GM12878 (cell line): ENCODE measurements at regions not wholly inside any gene's neighbourhood (a gene's known extent, or its start where the extent isn't known, plus 50 kb on each side); places are given as distances from the start of the nearest gene placed in this dataset.

Experiments
- ATAC-seq: fragments of 200-7000 bp; cut with Tn5 transposase; 3 replicates; pipeline ENCODE4 v1.9.1; 2020; ENCODE audit warnings: mild to moderate bottlenecking, moderate library complexity
- BruUV-seq: library from RNA; stranded (reverse); fragments of 400-500 nt; replicated peaks from 2 replicates; lab custom pipeline; 2021; lab: Mats Ljungman, UMichigan
- CTCF ChIA-PET: fragments of 300-600 bp; sonication (Branson Sonifier 250); formaldehyde crosslinking; extraction: SDS; loops from one replicate; lab custom pipeline; 2021; ENCODE audit warnings: inconsistent platforms; lab: Yijun Ruan, JAX
- POLR2A ChIA-PET: fragments of 350-600 bp; formaldehyde crosslinking; extraction: SDS; loops from one replicate; lab custom pipeline; 2021; ENCODE audit warnings: inconsistent platforms; lab: Charles Lee
- RAD21 ChIA-PET: fragments of 300-600 bp; sonication (Branson Sonifier 250); formaldehyde crosslinking; loops from one replicate; lab custom pipeline; 2023; ENCODE audit warnings: antibody characterized with exemption; ENCODE audit not compliant: unreplicated experiment; lab: Charles Lee
- SMC1A ChIA-PET: fragments of 300-600 bp; sonication (Branson Sonifier 250); formaldehyde crosslinking; loops from one replicate; lab custom pipeline; 2023; ENCODE audit not compliant: unreplicated experiment, uncharacterized antibody; lab: Charles Lee
- DNase-seq: peaks from one replicate; pipeline ENCODE4 v3.0.0-alpha.2; 2011; ENCODE audit warnings: low read depth, low spot score
- FAIRE-seq: peaks from 3 replicates; lab custom pipeline; 2011; peaks lifted over from hg19 to GRCh38; lab: Jason Lieb, UNC
- H2AFZ ChIP-seq: 2 replicates; pipeline ENCODE4 v1.6.0; 2011; ENCODE audit warnings: low read depth, low read length, control low read depth; ENCODE audit not compliant: control insufficient read depth
- H3K27ac ChIP-seq: 2 replicates; pipeline ENCODE4 v1.5.1; 2011; ENCODE audit warnings: control low read depth; ENCODE audit not compliant: control insufficient read depth, insufficient read depth
- H3K27me3 ChIP-seq, 2 experiments: replicated peaks in 1 of 2; 2 replicates each; pipeline versions ENCODE4 v1.6.0 to v1.6.1; 2011; ENCODE audit warnings: low read length in 1 of 2; ENCODE audit not compliant: control insufficient read depth in 2 of 2, insufficient read depth in 2 of 2
- H3K36me3 ChIP-seq, 2 experiments: 2 replicates each; pipeline ENCODE4 v1.5.1; 2011; ENCODE audit warnings: low read length in 1 of 2; ENCODE audit not compliant: control insufficient read depth in 2 of 2, insufficient read depth in 2 of 2
- H3K4me1 ChIP-seq: 2 replicates; pipeline ENCODE4 v1.6.1; 2011; ENCODE audit warnings: mild to moderate bottlenecking, low read length, moderate library complexity, mixed read lengths; ENCODE audit not compliant: control insufficient read depth, insufficient read depth
- H3K4me2 ChIP-seq: 2 replicates; pipeline ENCODE4 v1.6.0; 2011; ENCODE audit warnings: control low read depth; ENCODE audit not compliant: control insufficient read depth, insufficient read depth
- H3K4me3 ChIP-seq: fragments of 200-600 bp; sonication (generic); 2 replicates; pipeline ENCODE4 v1.5.1; 2016
- H3K79me2 ChIP-seq: 2 replicates; pipeline ENCODE4 v1.6.0; 2011; ENCODE audit warnings: low read length; ENCODE audit not compliant: control insufficient read depth, insufficient read depth
- H3K9ac ChIP-seq: 2 replicates; pipeline ENCODE4 v1.8.0; 2011; ENCODE audit warnings: low read length, control low read depth, mixed read lengths; ENCODE audit not compliant: control insufficient read depth, insufficient read depth
- H3K9me3 ChIP-seq: replicated peaks from 3 replicates; pipeline ENCODE4 v1.5.1; 2011; ENCODE audit warnings: mild to moderate bottlenecking, low read length; ENCODE audit not compliant: control insufficient read depth, insufficient read depth
- H4K20me1 ChIP-seq: 2 replicates; pipeline ENCODE4 v1.6.0; 2011; ENCODE audit not compliant: control insufficient read depth, insufficient read depth
- ATF2 ChIP-seq: IDR thresholded peaks from 2 replicates; pipeline ENCODE4 v1.6.1; 2012; ENCODE audit warnings: low read length, inconsistent platforms
- CEBPZ ChIP-seq: fragments of 150-350 bp; IDR thresholded peaks from 2 replicates; pipeline ENCODE4 v1.6.1; 2016; ENCODE audit warnings: low read depth, low read length
- CREM ChIP-seq: IDR thresholded peaks from 2 replicates; pipeline ENCODE4 v1.6.1; 2014; ENCODE audit warnings: antibody characterized with exemption, low read depth
- IRF4 ChIP-seq: IDR thresholded peaks from 2 replicates; pipeline ENCODE4 v1.6.1; 2011; ENCODE audit warnings: low read depth, low read length
- IRF5 ChIP-seq: fragments of 450-650 bp; IDR thresholded peaks from 2 replicates; pipeline ENCODE4 v1.6.1; 2017; ENCODE audit warnings: borderline replicate concordance
- JUNB ChIP-seq: IDR thresholded peaks from 2 replicates; pipeline ENCODE4 v1.6.1; 2016; ENCODE audit warnings: antibody characterized with exemption, mild to moderate bottlenecking
- JUND ChIP-seq: IDR thresholded peaks from 2 replicates; pipeline ENCODE4 v1.6.1; 2012; ENCODE audit warnings: low read depth, mild to moderate bottlenecking, low read length, improper control_type of control experiment, moderate library complexity
- POLR2A ChIP-seq: IDR thresholded peaks from 2 replicates; pipeline ENCODE4 v1.6.1; 2011; ENCODE audit warnings: low read depth, mild to moderate bottlenecking, low read length
- RFX5 ChIP-seq: IDR thresholded peaks from 2 replicates; pipeline ENCODE4 v1.6.1; 2011; ENCODE audit warnings: low read depth, low read length, improper control_type of control experiment
- SIX5 ChIP-seq: IDR thresholded peaks from 2 replicates; pipeline ENCODE4 v1.6.1; 2011; ENCODE audit warnings: mild to moderate bottlenecking, low read depth, low read length, moderate library complexity; ENCODE audit not compliant: severe bottlenecking
- SPI1 ChIP-seq: IDR thresholded peaks from 2 replicates; pipeline ENCODE4 v1.6.1; 2011; ENCODE audit warnings: low read depth, mild to moderate bottlenecking, low read length, moderate library complexity, borderline replicate concordance; ENCODE audit not compliant: insufficient read depth
- SRF ChIP-seq, 2 experiments: IDR thresholded peaks; 2 replicates each; pipeline ENCODE4 v1.6.1; 2011; ENCODE audit warnings: low read depth in 2 of 2, low read length in 2 of 2, mild to moderate bottlenecking in 1 of 2, moderate library complexity in 1 of 2
- USF2 ChIP-seq: IDR thresholded peaks from 2 replicates; pipeline ENCODE4 v1.6.1; 2011; ENCODE audit warnings: low read depth, low read length, improper control_type of control experiment, borderline replicate concordance
- ZBTB4 ChIP-seq: fragments of 450-650 bp; formaldehyde crosslinking; IDR thresholded peaks from 2 replicates; pipeline ENCODE4 v1.4.0; 2022; ENCODE audit warnings: mild to moderate bottlenecking, moderate library complexity
- WGBS: methylation state at CpG from one replicate; pipeline ENCODE4 v1.1.6; 2016; ENCODE audit warnings: low lambda C conversion rate; ENCODE audit not compliant: insufficient replicate concordance, insufficient coverage; ENCODE audit errors: missing lambda C conversion rate; 5-methylcytosine and 5-hydroxymethylcytosine counted together
- in situ Hi-C: fragments of 300-500 bp; cut with MboI; formaldehyde crosslinking; loops from 9 replicates; pipeline ENCODE4 v1.14.3; 2018; ENCODE audit warnings: mixed read lengths
- intact Hi-C: fragments of 100-400 bp; cut with micrococcal nuclease; formaldehyde crosslinking; loops from one replicate; pipeline ENCODE4 v1.14.2; 2022; ENCODE audit not compliant: unreplicated experiment

GRCh38 chr2:150209746-150210145, 277.7 kb downstream of the RND3 start:
- Histone ChIP-seq H3K4me2 (no peak overlapping the region), H3K9me3 (no peaks in the 10 kb centered on the region), H3K9ac (no peak overlapping the region), H3K79me2 (no peaks in the 10 kb centered on the region), H3K27me3 (no peaks in the 10 kb centered on the region), H4K20me1 (no peaks in the 10 kb centered on the region), H3K36me3 (no peaks in the 10 kb centered on the region), H3K4me1 (no peaks in the 10 kb centered on the region), H3K27ac (no peak overlapping the region), H2AFZ (no peak overlapping the region), H3K4me3 (no peak overlapping the region)
- POLR2A ChIA-PET: no interaction called here
- FAIRE-seq (no peak), ATAC-seq (no peak), DNase-seq (no peak)
- SMC1A ChIA-PET: interaction anchor here (0.6 kb wide), 1 partner anchor 62 kb away, joined by 3 read pairs; no protein-coding TSS in a partner anchor
- RAD21 ChIA-PET: no interaction called here
- 0% methylated on average over 2 of the region's 2 CpGs for WGBS
- CTCF ChIA-PET: no interaction called here
- no TSS peak for BruUV-seq
- in situ Hi-C loops (no loop called here), intact Hi-C loops (no loop called here)
- TF ChIP-seq CEBPZ (no peak), IRF4 (no peak), JUND (no peak), SIX5 (no peak), USF2 (no peak), ATF2 (no peak), POLR2A (no peak), RFX5 (no peak), IRF5 (no peak), SRF (IDR thresholded peaks at IDR 0.05; ENCODE audit: low read depth in 2 of 2, low read length in 2 of 2) (no peak), SPI1 (no peak), JUNB (no peak), ZBTB4 (no peak), CREM (no peak)
